ENCODE measurements at regions not wholly inside any gene's neighbourhood (a gene's known extent, or its start where the extent isn't known, plus 50 kb on each side); places are given as distances from the start of the nearest gene placed in this dataset.

GRCh38 chr19:31961191-31961590 lies 384.2 kb upstream of the ZNF507 start:
- TF ChIP-seq POLR2A (IDR thresholded peaks at IDR 0.05) (no peak), CTCF (IDR thresholded peaks at IDR 0.05) (no peak), POLR2AphosphoS5 (IDR thresholded peaks at IDR 0.05) (no peak)
